ENCODE measurements at regions not wholly inside any gene's neighbourhood (a gene's known extent, or its start where the extent isn't known, plus 50 kb on each side); places are given as distances from the start of the nearest gene placed in this dataset.
"Not testable (repeated sequence)": the region's sequence is repeated elsewhere in the genome, so short reads cannot be mapped to it uniquely, and the experiment has no call there.

DNA sequence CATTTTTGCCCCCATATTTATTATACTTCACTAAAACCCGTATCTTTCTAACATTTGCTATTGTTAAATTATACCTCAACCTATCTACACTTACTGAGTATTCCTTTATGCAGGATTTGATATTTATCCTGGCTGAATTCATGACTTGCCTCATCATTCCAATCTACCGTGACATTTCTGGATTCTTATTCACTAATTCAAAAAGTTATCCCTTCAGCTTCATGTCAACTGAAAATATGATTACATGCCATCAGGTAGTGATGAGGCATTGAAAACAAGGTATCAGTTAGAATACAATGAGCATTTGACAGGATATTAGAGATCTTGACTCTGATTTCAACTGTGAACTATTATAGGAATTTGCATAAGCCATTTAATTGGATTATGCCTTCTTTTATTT is 2171.9 kb upstream of the WWC1 start:
- Histone ChIP-seq H3K4me3 (ENCODE audit: insufficient read depth, low read depth, low read length, poor library complexity, severe bottlenecking) (no peak overlapping the region), H3K27me3 (replicated peaks; ENCODE audit: control insufficient read depth, insufficient read depth, low read length, poor library complexity, severe bottlenecking) (no peaks in the 10 kb centered on the region), H3K36me3 (ENCODE audit: control insufficient read depth, insufficient read depth, low read length) (no peaks in the 10 kb centered on the region), H3K27ac (ENCODE audit: insufficient read depth, low read length, poor library complexity, severe bottlenecking) (no peak overlapping the region), H3K9me3 (ENCODE audit: control insufficient read depth, low read length) (no peaks in the 10 kb centered on the region), H3K4me1 (ENCODE audit: control insufficient read depth, insufficient read depth, low read length, poor library complexity, severe bottlenecking) (no peaks in the 10 kb centered on the region)
- DNase-seq, result no peak

DNA sequence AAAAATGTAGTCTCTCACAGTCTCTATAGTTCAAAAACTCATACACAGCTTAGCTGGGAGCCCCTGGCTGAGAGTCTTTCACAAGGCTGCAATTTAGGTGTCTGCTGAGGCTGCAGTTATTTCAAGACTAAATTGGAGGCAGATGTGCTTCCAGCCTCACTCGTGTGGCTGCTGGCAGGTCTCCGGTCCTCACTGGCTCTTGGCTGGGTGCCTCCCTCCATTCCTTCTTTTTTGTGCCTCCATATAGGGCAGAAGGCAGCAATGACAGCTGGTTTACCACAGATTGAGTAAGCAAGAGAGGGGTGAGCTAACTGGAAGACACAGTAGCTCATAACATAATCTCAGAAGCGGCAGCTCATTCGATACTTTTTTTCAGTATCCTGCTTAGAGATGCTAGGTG is 2167.7 kb upstream of the WWC1 start:
- Histone ChIP-seq H3K27me3 (replicated peaks; ENCODE audit: control insufficient read depth, insufficient read depth, low read length, poor library complexity, severe bottlenecking) (no peaks in the 10 kb centered on the region), H3K27ac (ENCODE audit: insufficient read depth, low read length, poor library complexity, severe bottlenecking) (no peak overlapping the region), H3K4me3 (ENCODE audit: insufficient read depth, low read depth, low read length, poor library complexity, severe bottlenecking) (no peak overlapping the region), H3K4me1 (ENCODE audit: control insufficient read depth, insufficient read depth, low read length, poor library complexity, severe bottlenecking) (no peaks in the 10 kb centered on the region), H3K9me3 (ENCODE audit: control insufficient read depth, low read length) (no peaks in the 10 kb centered on the region), H3K36me3 (ENCODE audit: control insufficient read depth, insufficient read depth, low read length) (no peaks in the 10 kb centered on the region)
- DNase-seq, result no peak

DNA sequence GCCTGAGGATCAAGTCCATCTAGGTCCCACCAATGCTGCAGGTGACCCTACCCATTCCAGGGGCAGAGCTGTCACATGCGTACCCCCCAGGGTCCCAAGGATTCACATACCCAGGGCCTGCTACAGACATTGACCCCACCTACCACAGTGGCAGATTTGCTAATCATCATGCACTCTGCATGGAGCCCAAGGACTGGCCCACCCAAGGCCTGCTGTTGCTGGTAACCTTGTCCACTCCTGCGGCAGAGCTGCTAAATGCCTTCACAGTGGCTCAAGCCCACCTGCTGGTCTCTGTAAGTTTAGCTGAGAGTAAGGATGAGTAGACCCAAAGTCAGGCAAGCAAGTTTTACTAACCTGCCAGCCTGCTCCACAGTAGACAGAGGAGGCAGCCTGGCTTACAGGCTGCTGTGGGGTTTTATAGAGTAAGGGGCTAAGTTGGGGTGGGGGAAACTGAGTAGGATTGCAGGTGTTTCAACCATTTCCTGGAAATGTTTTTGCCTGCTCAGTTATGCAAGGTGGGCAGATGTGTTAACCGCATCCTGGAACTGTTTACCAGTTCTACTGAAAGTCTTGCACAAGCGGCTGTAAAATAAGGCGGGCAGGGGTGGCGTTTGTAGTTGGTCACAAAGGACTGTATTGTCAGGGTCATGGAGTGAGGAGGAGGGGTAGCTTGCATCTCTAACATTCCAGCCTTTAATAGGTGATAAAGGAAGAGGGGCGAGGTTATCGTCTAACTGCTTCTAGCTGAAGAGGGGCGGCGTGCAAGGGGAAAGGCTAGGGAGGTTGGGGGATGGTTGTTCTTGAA is 2163.5 kb upstream of the WWC1 start:
- H3K4me3 ChIP-seq (ENCODE audit: insufficient read depth, low read depth, low read length, poor library complexity, severe bottlenecking), result no peak overlapping the region
- no peaks in the 10 kb centered on the region for H3K27me3 ChIP-seq (replicated peaks; ENCODE audit: control insufficient read depth, insufficient read depth, low read length, poor library complexity, severe bottlenecking)
- H3K36me3 ChIP-seq (ENCODE audit: control insufficient read depth, insufficient read depth, low read length), result no peaks in the 10 kb centered on the region
- no peaks in the 10 kb centered on the region for H3K9me3 ChIP-seq (ENCODE audit: control insufficient read depth, low read length)
- no peaks in the 10 kb centered on the region for H3K4me1 ChIP-seq (ENCODE audit: control insufficient read depth, insufficient read depth, low read length, poor library complexity, severe bottlenecking)
- H3K27ac ChIP-seq (ENCODE audit: insufficient read depth, low read length, poor library complexity, severe bottlenecking), result no peak overlapping the region
- no peak for DNase-seq

DNA sequence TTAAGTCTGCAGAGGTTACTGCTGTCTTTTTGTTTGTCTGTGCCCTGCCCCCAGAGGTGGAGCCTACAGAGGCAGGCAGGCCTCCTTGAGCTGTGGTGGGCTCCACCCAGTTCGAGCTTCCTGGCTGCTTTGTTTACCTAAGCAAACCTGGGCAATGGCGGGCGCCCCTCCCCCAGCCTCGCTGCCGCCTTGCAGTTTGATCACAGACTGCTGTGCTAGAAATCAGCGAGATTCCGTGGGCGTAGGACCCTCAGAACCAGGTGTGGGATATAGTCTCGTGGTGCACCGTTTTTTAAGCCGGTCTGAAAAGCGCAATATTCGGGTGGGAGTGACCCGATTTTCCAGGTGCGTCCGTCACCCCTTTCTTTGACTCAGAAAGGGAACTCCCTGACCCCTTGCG is 2146.3 kb upstream of the WWC1 start:
- not testable (repeated sequence) for H3K9me3 ChIP-seq (ENCODE audit: control insufficient read depth, low read length); H3K4me1 ChIP-seq (ENCODE audit: control insufficient read depth, insufficient read depth, low read length, poor library complexity, severe bottlenecking); H3K27ac ChIP-seq (ENCODE audit: insufficient read depth, low read length, poor library complexity, severe bottlenecking); H3K4me3 ChIP-seq (ENCODE audit: insufficient read depth, low read depth, low read length, poor library complexity, severe bottlenecking); H3K36me3 ChIP-seq (ENCODE audit: control insufficient read depth, insufficient read depth, low read length); DNase-seq; H3K27me3 ChIP-seq (replicated peaks; ENCODE audit: control insufficient read depth, insufficient read depth, low read length, poor library complexity, severe bottlenecking)

DNA sequence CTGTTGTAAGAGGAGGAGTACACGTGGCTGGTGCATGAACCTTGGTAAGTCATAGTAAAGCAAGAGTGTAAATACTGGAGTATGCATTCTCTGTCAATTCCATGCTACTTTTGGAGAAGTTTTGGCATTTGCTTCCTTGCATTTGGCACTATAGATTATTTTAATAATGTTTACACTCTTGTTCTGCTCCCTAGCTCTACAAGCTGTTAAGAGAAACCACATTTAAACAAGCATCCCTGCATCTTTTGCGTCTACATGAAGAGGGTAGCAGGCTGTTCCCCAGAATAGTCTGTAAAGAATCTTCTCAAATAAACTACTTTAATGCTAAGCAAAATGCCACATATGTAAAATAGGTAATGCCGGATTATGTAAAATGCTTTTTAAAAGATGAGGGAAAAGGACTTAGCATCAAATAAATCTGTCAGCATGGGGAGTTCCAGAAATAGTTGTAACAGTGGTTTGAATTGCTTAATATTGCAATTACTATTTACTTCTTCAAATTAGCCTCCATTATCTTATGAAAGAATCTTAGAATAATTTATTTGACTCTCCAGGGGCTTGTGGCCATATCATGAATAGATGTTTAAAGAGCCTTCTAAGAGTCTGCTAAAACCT is 2127.3 kb upstream of the WWC1 start:
- Histone ChIP-seq H3K4me3 (ENCODE audit: insufficient read depth, low read depth, low read length, poor library complexity, severe bottlenecking) (no peak overlapping the region), H3K36me3 (ENCODE audit: control insufficient read depth, insufficient read depth, low read length) (no peaks in the 10 kb centered on the region), H3K27ac (ENCODE audit: insufficient read depth, low read length, poor library complexity, severe bottlenecking) (no peak overlapping the region), H3K4me1 (ENCODE audit: control insufficient read depth, insufficient read depth, low read length, poor library complexity, severe bottlenecking) (no peaks in the 10 kb centered on the region), H3K27me3 (replicated peaks; ENCODE audit: control insufficient read depth, insufficient read depth, low read length, poor library complexity, severe bottlenecking) (no peaks in the 10 kb centered on the region), H3K9me3 (ENCODE audit: control insufficient read depth, low read length) (no peaks in the 10 kb centered on the region)
- DNase-seq, result no peak

DNA sequence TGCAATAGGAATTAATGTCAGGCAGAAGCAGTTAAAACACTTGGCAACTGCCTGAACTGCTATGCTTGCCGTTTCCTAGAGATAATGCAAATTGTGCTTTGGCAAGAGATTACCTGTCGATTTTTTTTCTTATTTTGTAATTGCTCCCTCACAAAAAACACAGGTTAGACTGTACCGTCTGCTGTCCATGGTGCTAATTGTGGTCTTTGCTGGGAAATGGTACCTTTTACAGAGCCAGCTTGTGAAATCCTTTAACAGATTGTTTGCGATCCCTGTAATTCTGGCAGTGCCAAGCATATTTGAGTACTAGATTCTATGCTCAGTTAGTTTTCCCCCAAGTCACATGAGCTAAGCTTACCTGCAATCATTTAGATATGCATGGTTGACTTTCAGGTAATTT is 2125.8 kb upstream of the WWC1 start:
- H3K27ac ChIP-seq (ENCODE audit: insufficient read depth, low read length, poor library complexity, severe bottlenecking), result no peak overlapping the region
- H3K27me3 ChIP-seq (replicated peaks; ENCODE audit: control insufficient read depth, insufficient read depth, low read length, poor library complexity, severe bottlenecking), result no peaks in the 10 kb centered on the region
- no peaks in the 10 kb centered on the region for H3K36me3 ChIP-seq (ENCODE audit: control insufficient read depth, insufficient read depth, low read length)
- no peaks in the 10 kb centered on the region for H3K4me1 ChIP-seq (ENCODE audit: control insufficient read depth, insufficient read depth, low read length, poor library complexity, severe bottlenecking)
- DNase-seq, result no peak
- no peak overlapping the region for H3K4me3 ChIP-seq (ENCODE audit: insufficient read depth, low read depth, low read length, poor library complexity, severe bottlenecking)
- H3K9me3 ChIP-seq (ENCODE audit: control insufficient read depth, low read length), result no peaks in the 10 kb centered on the region

DNA sequence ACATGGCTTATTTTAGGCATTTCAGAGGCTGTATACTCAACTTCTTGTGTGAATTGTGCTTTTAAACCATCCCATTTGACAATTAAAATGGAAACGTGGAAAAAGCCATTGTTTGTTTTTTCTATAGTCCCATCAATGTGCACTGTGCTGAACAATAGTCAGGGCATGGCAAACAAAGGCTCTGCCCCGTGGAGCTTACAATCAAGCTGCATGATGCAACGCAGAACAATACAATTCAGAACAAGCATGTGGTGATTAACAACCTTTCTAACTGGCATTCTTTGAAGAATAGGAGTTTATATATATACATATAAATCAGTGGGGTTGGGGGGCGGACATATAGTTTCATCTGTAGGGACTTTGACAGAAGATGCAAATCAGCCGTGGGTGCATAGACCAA is 2125.4 kb upstream of the WWC1 start:
- H3K4me1 ChIP-seq (ENCODE audit: control insufficient read depth, insufficient read depth, low read length, poor library complexity, severe bottlenecking), result no peaks in the 10 kb centered on the region
- no peaks in the 10 kb centered on the region for H3K9me3 ChIP-seq (ENCODE audit: control insufficient read depth, low read length)
- DNase-seq, result no peak
- H3K36me3 ChIP-seq (ENCODE audit: control insufficient read depth, insufficient read depth, low read length), result no peaks in the 10 kb centered on the region
- no peak overlapping the region for H3K4me3 ChIP-seq (ENCODE audit: insufficient read depth, low read depth, low read length, poor library complexity, severe bottlenecking)
- no peaks in the 10 kb centered on the region for H3K27me3 ChIP-seq (replicated peaks; ENCODE audit: control insufficient read depth, insufficient read depth, low read length, poor library complexity, severe bottlenecking)
- H3K27ac ChIP-seq (ENCODE audit: insufficient read depth, low read length, poor library complexity, severe bottlenecking), result no peak overlapping the region

DNA sequence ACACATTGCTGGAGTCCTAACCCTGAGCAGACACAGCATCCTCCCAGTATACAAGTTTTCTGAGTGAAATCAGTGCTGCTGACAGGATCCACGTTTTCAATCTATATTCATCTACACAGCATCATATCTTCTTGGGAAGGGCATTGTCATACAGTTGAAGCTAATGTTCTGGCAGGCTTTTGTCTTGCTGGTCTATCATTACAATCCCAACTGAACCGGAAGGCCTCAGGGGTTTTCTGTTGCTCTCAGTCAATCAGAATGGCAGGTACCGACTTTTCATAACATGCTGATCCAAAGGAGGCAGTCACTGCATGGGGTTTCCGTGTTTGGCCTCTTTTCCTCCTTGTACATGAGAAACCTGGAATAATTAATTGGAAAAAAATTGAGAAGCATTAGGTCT is 2118.8 kb upstream of the WWC1 start:
- no peak for DNase-seq
- H3K4me3 ChIP-seq (ENCODE audit: insufficient read depth, low read depth, low read length, poor library complexity, severe bottlenecking), result no peak overlapping the region
- no peaks in the 10 kb centered on the region for H3K9me3 ChIP-seq (ENCODE audit: control insufficient read depth, low read length)

DNA sequence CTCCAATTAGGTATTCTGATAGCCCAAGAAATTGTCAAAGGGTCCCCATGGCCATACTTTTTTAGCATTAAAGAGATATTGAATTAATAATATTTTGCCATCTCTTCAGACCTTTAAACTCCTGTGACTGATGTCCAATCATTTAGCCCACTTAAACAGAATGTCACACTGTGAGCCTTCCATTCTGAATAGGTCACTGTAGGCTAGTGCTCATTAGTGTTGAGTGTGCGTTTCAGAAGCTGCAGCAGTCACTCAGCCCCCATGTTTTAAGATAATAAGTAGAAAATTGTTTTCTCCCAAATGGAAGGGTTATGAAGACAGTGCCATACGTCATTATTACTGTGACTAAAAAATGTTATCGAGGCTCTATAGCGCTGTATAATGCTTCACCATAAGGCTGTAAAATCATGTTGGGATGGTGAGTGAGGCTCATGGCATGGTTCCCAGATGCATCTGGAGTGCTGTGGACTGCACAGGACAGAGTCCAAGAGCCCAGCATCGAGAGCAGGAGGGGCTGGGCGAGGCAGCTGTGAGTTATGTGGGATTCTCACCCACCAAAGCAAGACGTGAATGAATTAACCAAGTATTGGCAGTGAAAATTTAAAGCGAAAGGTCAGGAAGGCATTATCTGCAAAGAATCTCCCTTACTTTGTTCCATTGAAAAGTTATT is 2112.9 kb upstream of the WWC1 start:
- no peaks in the 10 kb centered on the region for H3K4me1 ChIP-seq (ENCODE audit: control insufficient read depth, insufficient read depth, low read length, poor library complexity, severe bottlenecking)
- H3K9me3 ChIP-seq (ENCODE audit: control insufficient read depth, low read length), result no peaks in the 10 kb centered on the region

More for the DNA sequence above, 2118.8 kb upstream of the WWC1 start:
- H3K27ac ChIP-seq (ENCODE audit: insufficient read depth, low read length, poor library complexity, severe bottlenecking), result no peak overlapping the region
- no peaks in the 10 kb centered on the region for H3K27me3 ChIP-seq (replicated peaks; ENCODE audit: control insufficient read depth, insufficient read depth, low read length, poor library complexity, severe bottlenecking)
- no peaks in the 10 kb centered on the region for H3K36me3 ChIP-seq (ENCODE audit: control insufficient read depth, insufficient read depth, low read length)
- no peaks in the 10 kb centered on the region for H3K4me1 ChIP-seq (ENCODE audit: control insufficient read depth, insufficient read depth, low read length, poor library complexity, severe bottlenecking)

DNA sequence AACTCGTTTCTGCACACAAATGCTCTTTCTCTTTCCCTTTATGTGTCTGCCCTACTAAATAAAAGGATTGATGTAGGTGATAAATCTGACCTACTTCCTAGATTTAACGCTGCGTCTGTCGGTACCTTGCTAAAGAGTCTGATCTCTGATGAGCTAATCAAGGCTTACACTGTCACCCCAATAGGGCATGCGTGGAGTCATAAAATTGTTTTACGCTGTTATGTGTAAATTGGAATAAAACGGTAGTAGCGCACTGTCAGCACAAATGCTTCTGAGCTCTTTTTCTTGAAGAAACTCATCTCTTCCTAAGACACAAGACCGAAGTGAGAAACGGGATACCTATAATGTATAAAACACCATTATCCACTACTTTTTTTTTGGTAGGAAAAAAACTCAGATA is 2106.3 kb upstream of the WWC1 start:
- Histone ChIP-seq H3K9me3 (ENCODE audit: control insufficient read depth, low read length) (no peaks in the 10 kb centered on the region), H3K36me3 (ENCODE audit: control insufficient read depth, insufficient read depth, low read length) (no peaks in the 10 kb centered on the region), H3K27me3 (replicated peaks; ENCODE audit: control insufficient read depth, insufficient read depth, low read length, poor library complexity, severe bottlenecking) (no peaks in the 10 kb centered on the region), H3K4me3 (ENCODE audit: insufficient read depth, low read depth, low read length, poor library complexity, severe bottlenecking) (no peak overlapping the region), H3K27ac (ENCODE audit: insufficient read depth, low read length, poor library complexity, severe bottlenecking) (no peak overlapping the region), H3K4me1 (ENCODE audit: control insufficient read depth, insufficient read depth, low read length, poor library complexity, severe bottlenecking) (no peaks in the 10 kb centered on the region)
- no peak for DNase-seq

More for the DNA sequence above, 2112.9 kb upstream of the WWC1 start:
- Histone ChIP-seq H3K36me3 (ENCODE audit: control insufficient read depth, insufficient read depth, low read length) (no peaks in the 10 kb centered on the region), H3K27me3 (replicated peaks; ENCODE audit: control insufficient read depth, insufficient read depth, low read length, poor library complexity, severe bottlenecking) (no peaks in the 10 kb centered on the region), H3K27ac (ENCODE audit: insufficient read depth, low read length, poor library complexity, severe bottlenecking) (no peak overlapping the region), H3K4me3 (ENCODE audit: insufficient read depth, low read depth, low read length, poor library complexity, severe bottlenecking) (no peak overlapping the region)
- DNase-seq, result no peak

All from effector memory CD4-positive, alpha-beta T cell (primary cell).